H9 (cell line): ENCODE measurements at regions not wholly inside any gene's neighbourhood (a gene's known extent, or its start where the extent isn't known, plus 50 kb on each side); places are given as distances from the start of the nearest gene placed in this dataset.

Source experiments
- DNase-seq: peaks from one replicate; pipeline ENCODE4 v3.0.0-alpha.2; 2017
- H2AFZ ChIP-seq: one replicate; pipeline ENCODE4 v1.6.1; 2013; ENCODE audit warnings: mild to moderate bottlenecking, low read length, control low read depth, moderate library complexity
- H2AK5ac ChIP-seq: 2 replicates; pipeline ENCODE4 v1.6.1; 2013; ENCODE audit warnings: low read length, control low read depth, mixed read lengths; ENCODE audit not compliant: insufficient read length
- H2BK120ac ChIP-seq: one replicate; pipeline ENCODE4 v1.6.1; 2013; ENCODE audit warnings: low read depth, mild to moderate bottlenecking, low read length, control low read depth, inconsistent platforms; ENCODE audit not compliant: poor library complexity, severe bottlenecking
- H2BK12ac ChIP-seq: 2 replicates; pipeline ENCODE4 v1.6.1; 2013; ENCODE audit warnings: low read length, control low read depth, mixed read lengths, low read depth; ENCODE audit not compliant: insufficient read length
- H2BK15ac ChIP-seq: 2 replicates; pipeline ENCODE4 v1.6.1; 2013; ENCODE audit warnings: low read depth, low read length, control low read depth
- H2BK20ac ChIP-seq: one replicate; pipeline ENCODE4 v1.6.1; 2013; ENCODE audit warnings: low read depth, mild to moderate bottlenecking, low read length, control low read depth, inconsistent platforms; ENCODE audit not compliant: poor library complexity, severe bottlenecking
- H2BK5ac ChIP-seq: 2 replicates; pipeline ENCODE4 v1.6.1; 2013; ENCODE audit warnings: low read length, control low read depth, mixed read lengths; ENCODE audit not compliant: insufficient read length
- H3K14ac ChIP-seq: 2 replicates; pipeline ENCODE4 v1.6.1; 2013; ENCODE audit warnings: low read length, control low read depth; ENCODE audit not compliant: insufficient read depth
- H3K18ac ChIP-seq: 2 replicates; pipeline ENCODE4 v1.6.1; 2013; ENCODE audit warnings: low read depth, mild to moderate bottlenecking, mixed read lengths, low read length, control low read depth; ENCODE audit not compliant: insufficient read length
- H3K23ac ChIP-seq: 2 replicates; pipeline ENCODE4 v1.6.1; 2013; ENCODE audit warnings: low read length, control low read depth, mixed read lengths, low read depth; ENCODE audit not compliant: insufficient read length
- H3K23me2 ChIP-seq: 2 replicates; pipeline ENCODE4 v1.6.1; 2013; ENCODE audit warnings: low read depth, mild to moderate bottlenecking, mixed read lengths, low read length, control low read depth; ENCODE audit not compliant: insufficient read length, poor library complexity, severe bottlenecking
- H3K27ac ChIP-seq: 2 replicates; pipeline ENCODE4 v1.5.1; 2013; ENCODE audit warnings: low read length, control low read depth, mixed read lengths, low read depth; ENCODE audit not compliant: insufficient read length
- H3K27me3 ChIP-seq: 2 replicates; pipeline ENCODE4 v1.6.1; 2013; ENCODE audit warnings: low read length, control low read depth, inconsistent platforms; ENCODE audit not compliant: insufficient read depth
- H3K4ac ChIP-seq: 2 replicates; pipeline ENCODE4 v1.6.1; 2013; ENCODE audit warnings: low read depth, mild to moderate bottlenecking, control low read depth, inconsistent platforms, low read length, moderate library complexity
- H3K4me1 ChIP-seq: 2 replicates; pipeline ENCODE4 v1.6.1; 2013; ENCODE audit warnings: low read length, control low read depth, inconsistent platforms; ENCODE audit not compliant: insufficient read depth
- H3K4me2 ChIP-seq: 2 replicates; pipeline ENCODE4 v1.6.1; 2013; ENCODE audit warnings: low read length, control low read depth, mixed read lengths; ENCODE audit not compliant: insufficient read length, insufficient read depth
- H3K56ac ChIP-seq: 2 replicates; pipeline ENCODE4 v1.6.1; 2013; ENCODE audit warnings: low read depth, mild to moderate bottlenecking, mixed read lengths, low read length, control low read depth; ENCODE audit not compliant: insufficient read length
- H3K79me1 ChIP-seq: 2 replicates; pipeline ENCODE4 v1.6.1; 2013; ENCODE audit warnings: low read depth, mild to moderate bottlenecking, moderate library complexity, low read length, control low read depth, inconsistent platforms; ENCODE audit not compliant: insufficient read depth, poor library complexity, severe bottlenecking
- H3K79me2 ChIP-seq: 2 replicates; pipeline ENCODE4 v1.6.1; 2013; ENCODE audit warnings: low read length, control low read depth, inconsistent platforms; ENCODE audit not compliant: insufficient read depth
- H3K9ac ChIP-seq: 2 replicates; pipeline ENCODE4 v1.6.1; 2013; ENCODE audit warnings: low read length, control low read depth, mixed read lengths; ENCODE audit not compliant: insufficient read length; ENCODE audit errors: extremely low read depth
- H3K9me3 ChIP-seq: one replicate; pipeline ENCODE4 v1.6.1; 2013; ENCODE audit warnings: low read depth, low read length, inconsistent platforms; ENCODE audit not compliant: control insufficient read depth
- H3T11ph ChIP-seq: one replicate; pipeline ENCODE4 v1.6.1; 2013; ENCODE audit warnings: mild to moderate bottlenecking, low read length, control low read depth, inconsistent platforms
- H4K20me1 ChIP-seq: one replicate; pipeline ENCODE4 v1.6.1; 2013; ENCODE audit not compliant: control insufficient read depth, insufficient read length, insufficient read depth
- H4K5ac ChIP-seq: 2 replicates; pipeline ENCODE4 v1.6.1; 2013; ENCODE audit warnings: low read depth, mild to moderate bottlenecking, mixed read lengths, low read length, control low read depth; ENCODE audit not compliant: insufficient read length
- H4K8ac ChIP-seq: replicated peaks from 2 replicates; pipeline ENCODE4 v1.6.1; 2013; ENCODE audit warnings: low read length, control low read depth, mixed read lengths, low read depth; ENCODE audit not compliant: insufficient read length
- H4K91ac ChIP-seq: 2 replicates; pipeline ENCODE4 v1.6.1; 2013; ENCODE audit warnings: low read depth, mild to moderate bottlenecking, moderate library complexity, mixed read lengths, low read length, control low read depth; ENCODE audit not compliant: insufficient read length
- H3K27ac Mint-ChIP-seq, 3 experiments: 2 replicates in 2 of 3; 3 replicates in 1 of 3; pipeline ENCODE4 v1.8.0; 2020 to 2021; ENCODE audit warnings: mixed read lengths in 3 of 3, mild to moderate bottlenecking in 1 of 3, moderate library complexity in 1 of 3
- H3K27me3 Mint-ChIP-seq: 2 replicates; pipeline ENCODE4 v1.8.0; 2021; ENCODE audit warnings: low read depth, mild to moderate bottlenecking, moderate library complexity, mixed read lengths
- H3K36me3 Mint-ChIP-seq, 3 experiments: 2 replicates in 2 of 3; 3 replicates in 1 of 3; pipeline ENCODE4 v1.8.0; 2020 to 2021; ENCODE audit warnings: low read depth in 3 of 3, mixed read lengths in 3 of 3; ENCODE audit not compliant: insufficient read depth in 1 of 3
- H3K4me1 Mint-ChIP-seq, 2 experiments: 2 replicates each; pipeline ENCODE4 v1.8.0; 2020; ENCODE audit warnings: mixed read lengths in 2 of 2
- H3K4me3 Mint-ChIP-seq, 2 experiments: 2 replicates in 1 of 2; 3 replicates in 1 of 2; pipeline ENCODE4 v1.8.0; 2020 to 2021; ENCODE audit warnings: mild to moderate bottlenecking in 2 of 2, mixed read lengths in 2 of 2, moderate library complexity in 1 of 2
- H3K9me3 Mint-ChIP-seq, 2 experiments: 2 replicates in 1 of 2; 3 replicates in 1 of 2; pipeline ENCODE4 v1.8.0; 2020; ENCODE audit warnings: mild to moderate bottlenecking in 2 of 2, mixed read lengths in 2 of 2, moderate library complexity in 1 of 2
- WGBS: extraction: QIAGEN DNeasy Blood & Tissue Kit; methylation state at CpG from one replicate; pipeline ENCODE4 v1.1.7; 2013; ENCODE audit warnings: missing lambda C conversion rate, low lambda C conversion rate, mixed read lengths; ENCODE audit not compliant: insufficient read length; ENCODE audit errors: extremely low coverage; 5-methylcytosine and 5-hydroxymethylcytosine counted together
- TF ChIP-seq, protein P1 (sequence below): fragments of 200-600 bp; sonication (generic); conservative IDR thresholded peaks from 3 replicates; pipeline ENCODE4 v1.8.0; 2021; ENCODE audit warnings: antibody characterized with exemption, mild to moderate bottlenecking

DNA sequence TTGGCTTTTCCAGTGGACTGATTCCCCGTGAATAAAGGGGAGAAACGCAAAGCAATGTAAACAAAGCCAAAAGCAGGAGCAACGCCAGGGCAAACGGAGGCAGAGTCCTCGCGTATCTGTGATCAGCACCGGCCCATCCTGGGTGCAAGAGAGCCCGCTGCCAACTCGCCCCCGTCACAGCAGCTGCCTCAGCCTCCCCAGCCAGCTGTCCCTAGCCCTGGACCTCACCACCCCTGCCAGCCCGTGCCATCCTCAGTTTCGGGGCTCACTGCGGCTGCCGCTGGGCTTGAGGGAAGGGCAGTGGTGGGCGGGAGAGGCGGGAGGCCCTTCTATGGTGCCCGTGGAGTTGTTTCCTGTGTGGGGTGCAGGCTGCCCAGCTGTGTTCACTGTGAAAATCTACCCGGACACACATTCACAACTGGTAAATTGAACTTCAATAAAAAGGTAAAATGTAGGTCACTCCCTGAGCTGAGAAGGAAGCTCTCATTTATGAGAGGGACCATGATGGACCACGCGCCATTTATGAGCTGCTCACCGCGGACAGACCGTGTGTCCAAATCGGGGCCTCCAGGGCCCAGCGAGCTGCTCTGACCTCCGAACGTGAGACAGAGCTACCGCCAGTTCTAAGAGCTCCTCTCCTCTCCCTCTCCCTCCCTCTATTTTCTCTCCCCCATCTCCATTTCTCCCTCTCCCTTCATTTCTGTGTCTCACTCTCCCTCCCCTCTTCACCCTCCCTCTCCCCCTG is 330.5 kb upstream of the SFSWAP start:
- H3K23ac ChIP-seq: no peak overlapping the region
- Mint-ChIP-seq H3K27ac (no peak overlapping the region; a peak in 1 of 7 replicates), H3K4me1 (peaks cover 5 to 32% of the 10 kb centered on the region in 2 experiments), H3K27me3 (no peaks in the 10 kb centered on the region), H3K4me3 (no peak overlapping the region), H3K36me3 (no peaks in the 10 kb centered on the region), H3K9me3 (peaks cover 0 to 4% of the 10 kb centered on the region in 2 experiments; a peak in 1 of 5 replicates)
- no peak overlapping the region for H3K4ac ChIP-seq
- no peak overlapping the region for H2BK20ac ChIP-seq
- H3K56ac ChIP-seq: no peak overlapping the region
- no peak overlapping the region for H3K27ac ChIP-seq
- H4K20me1 ChIP-seq: no peaks in the 10 kb centered on the region
- no peak overlapping the region for H2BK5ac ChIP-seq
- WGBS: no CpG with 5 or more reads among the region's 28 CpGs
- no peak overlapping the region for H4K5ac ChIP-seq
- no peak overlapping the region for H2BK15ac ChIP-seq
- no peaks in the 10 kb centered on the region for H3K4me1 ChIP-seq
- no peak overlapping the region for H4K91ac ChIP-seq
- H3K79me1 ChIP-seq: no peaks in the 10 kb centered on the region
- H2BK12ac ChIP-seq: no peak overlapping the region
- DNase-seq: peak; percentile 28
- H3K23me2 ChIP-seq: no peaks in the 10 kb centered on the region
- no peaks in the 10 kb centered on the region for H3K9me3 ChIP-seq
- no peaks in the 10 kb centered on the region for H3K79me2 ChIP-seq
- H3T11ph ChIP-seq: no peak overlapping the region
- H4K8ac ChIP-seq: no peak overlapping the region
- TF ChIP-seq, protein P1, sequence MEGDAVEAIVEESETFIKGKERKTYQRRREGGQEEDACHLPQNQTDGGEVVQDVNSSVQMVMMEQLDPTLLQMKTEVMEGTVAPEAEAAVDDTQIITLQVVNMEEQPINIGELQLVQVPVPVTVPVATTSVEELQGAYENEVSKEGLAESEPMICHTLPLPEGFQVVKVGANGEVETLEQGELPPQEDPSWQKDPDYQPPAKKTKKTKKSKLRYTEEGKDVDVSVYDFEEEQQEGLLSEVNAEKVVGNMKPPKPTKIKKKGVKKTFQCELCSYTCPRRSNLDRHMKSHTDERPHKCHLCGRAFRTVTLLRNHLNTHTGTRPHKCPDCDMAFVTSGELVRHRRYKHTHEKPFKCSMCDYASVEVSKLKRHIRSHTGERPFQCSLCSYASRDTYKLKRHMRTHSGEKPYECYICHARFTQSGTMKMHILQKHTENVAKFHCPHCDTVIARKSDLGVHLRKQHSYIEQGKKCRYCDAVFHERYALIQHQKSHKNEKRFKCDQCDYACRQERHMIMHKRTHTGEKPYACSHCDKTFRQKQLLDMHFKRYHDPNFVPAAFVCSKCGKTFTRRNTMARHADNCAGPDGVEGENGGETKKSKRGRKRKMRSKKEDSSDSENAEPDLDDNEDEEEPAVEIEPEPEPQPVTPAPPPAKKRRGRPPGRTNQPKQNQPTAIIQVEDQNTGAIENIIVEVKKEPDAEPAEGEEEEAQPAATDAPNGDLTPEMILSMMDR: no peak
- no peak overlapping the region for H3K9ac ChIP-seq
- no peaks in the 10 kb centered on the region; the same call in 1 of the 2 replicates for H3K27me3 ChIP-seq
- H3K14ac ChIP-seq: peak overlapping the region; percentile 67
- H2BK120ac ChIP-seq: no peak overlapping the region
- H2AFZ ChIP-seq: no peak overlapping the region
- H2AK5ac ChIP-seq: no peak overlapping the region
- H3K4me2 ChIP-seq: peak overlapping the region; percentile 51
- H3K18ac ChIP-seq: peak overlapping the region; percentile 30
